ENCODE measurements at regions not wholly inside any gene's neighbourhood (a gene's known extent, or its start where the extent isn't known, plus 50 kb on each side); places are given as distances from the start of the nearest gene placed in this dataset.

DNA sequence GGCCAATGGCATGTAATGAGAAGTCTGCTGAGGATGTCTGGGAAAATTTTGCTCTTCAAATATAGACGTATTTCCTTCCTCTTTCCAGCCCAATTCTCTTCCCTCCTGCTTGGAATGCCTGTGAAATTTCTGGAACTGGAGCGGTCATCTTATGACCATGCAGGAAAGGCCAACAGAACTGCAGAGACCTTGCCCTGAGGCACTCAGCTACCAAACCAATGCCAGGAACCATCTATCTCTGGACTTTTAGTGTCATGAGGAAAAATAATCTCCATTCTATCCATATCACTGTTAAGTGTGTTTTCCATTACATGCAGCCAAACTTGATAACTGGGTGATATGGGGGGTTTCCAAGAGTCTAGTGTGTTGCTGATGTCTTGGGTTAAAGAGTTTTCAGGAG is 363.7 kb downstream of the SLC4A3 start:
- H3K27ac ChIP-seq, result no peak overlapping the region
- H3K4me3 ChIP-seq, result no peak overlapping the region
- H3K9me3 ChIP-seq, result no peaks in the 10 kb centered on the region
- intact Hi-C loops (cut with DNase I), result no loop called here
- no peak for DNase-seq (ENCODE audit: low spot score in 2 of 2)
- H3K27me3 ChIP-seq, result no peaks in the 10 kb centered on the region
- no peaks in the 10 kb centered on the region for H3K4me1 ChIP-seq
- H3K36me3 ChIP-seq, result no peaks in the 10 kb centered on the region
- TF ChIP-seq, protein P1, sequence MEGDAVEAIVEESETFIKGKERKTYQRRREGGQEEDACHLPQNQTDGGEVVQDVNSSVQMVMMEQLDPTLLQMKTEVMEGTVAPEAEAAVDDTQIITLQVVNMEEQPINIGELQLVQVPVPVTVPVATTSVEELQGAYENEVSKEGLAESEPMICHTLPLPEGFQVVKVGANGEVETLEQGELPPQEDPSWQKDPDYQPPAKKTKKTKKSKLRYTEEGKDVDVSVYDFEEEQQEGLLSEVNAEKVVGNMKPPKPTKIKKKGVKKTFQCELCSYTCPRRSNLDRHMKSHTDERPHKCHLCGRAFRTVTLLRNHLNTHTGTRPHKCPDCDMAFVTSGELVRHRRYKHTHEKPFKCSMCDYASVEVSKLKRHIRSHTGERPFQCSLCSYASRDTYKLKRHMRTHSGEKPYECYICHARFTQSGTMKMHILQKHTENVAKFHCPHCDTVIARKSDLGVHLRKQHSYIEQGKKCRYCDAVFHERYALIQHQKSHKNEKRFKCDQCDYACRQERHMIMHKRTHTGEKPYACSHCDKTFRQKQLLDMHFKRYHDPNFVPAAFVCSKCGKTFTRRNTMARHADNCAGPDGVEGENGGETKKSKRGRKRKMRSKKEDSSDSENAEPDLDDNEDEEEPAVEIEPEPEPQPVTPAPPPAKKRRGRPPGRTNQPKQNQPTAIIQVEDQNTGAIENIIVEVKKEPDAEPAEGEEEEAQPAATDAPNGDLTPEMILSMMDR (IDR thresholded peaks at IDR 0.05), result no peak

DNA sequence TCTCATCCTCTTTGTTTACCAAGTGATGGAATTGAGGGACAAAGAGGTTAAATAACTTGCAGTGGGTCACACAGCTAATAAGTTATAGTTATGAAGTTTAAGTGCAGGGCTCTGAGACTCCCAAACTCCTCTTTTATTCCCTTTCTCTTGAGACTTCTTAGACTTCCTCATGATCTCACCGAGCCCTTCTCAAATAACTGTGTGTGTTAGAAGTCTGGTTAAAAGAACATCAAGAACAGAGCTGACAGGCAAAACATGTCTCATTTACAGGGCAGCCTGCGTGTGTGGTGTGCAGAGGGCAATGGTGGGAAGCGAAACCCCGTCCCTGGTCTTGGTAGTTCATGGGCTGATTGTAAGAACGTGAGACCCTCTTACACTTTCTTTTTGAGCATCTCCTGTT is 368.0 kb downstream of the SLC4A3 start:
- no peaks in the 10 kb centered on the region for H3K36me3 ChIP-seq
- no peak overlapping the region for H3K4me3 ChIP-seq
- H3K4me1 ChIP-seq, result no peaks in the 10 kb centered on the region
- H3K27me3 ChIP-seq, result no peaks in the 10 kb centered on the region
- TF ChIP-seq, protein P1 (IDR thresholded peaks at IDR 0.05), result no peak
- DNase-seq (ENCODE audit: low spot score in 2 of 2), result no peak
- H3K27ac ChIP-seq, result no peak overlapping the region
- H3K9me3 ChIP-seq, result no peaks in the 10 kb centered on the region
- intact Hi-C loops (cut with DNase I), result no loop called here

DNA sequence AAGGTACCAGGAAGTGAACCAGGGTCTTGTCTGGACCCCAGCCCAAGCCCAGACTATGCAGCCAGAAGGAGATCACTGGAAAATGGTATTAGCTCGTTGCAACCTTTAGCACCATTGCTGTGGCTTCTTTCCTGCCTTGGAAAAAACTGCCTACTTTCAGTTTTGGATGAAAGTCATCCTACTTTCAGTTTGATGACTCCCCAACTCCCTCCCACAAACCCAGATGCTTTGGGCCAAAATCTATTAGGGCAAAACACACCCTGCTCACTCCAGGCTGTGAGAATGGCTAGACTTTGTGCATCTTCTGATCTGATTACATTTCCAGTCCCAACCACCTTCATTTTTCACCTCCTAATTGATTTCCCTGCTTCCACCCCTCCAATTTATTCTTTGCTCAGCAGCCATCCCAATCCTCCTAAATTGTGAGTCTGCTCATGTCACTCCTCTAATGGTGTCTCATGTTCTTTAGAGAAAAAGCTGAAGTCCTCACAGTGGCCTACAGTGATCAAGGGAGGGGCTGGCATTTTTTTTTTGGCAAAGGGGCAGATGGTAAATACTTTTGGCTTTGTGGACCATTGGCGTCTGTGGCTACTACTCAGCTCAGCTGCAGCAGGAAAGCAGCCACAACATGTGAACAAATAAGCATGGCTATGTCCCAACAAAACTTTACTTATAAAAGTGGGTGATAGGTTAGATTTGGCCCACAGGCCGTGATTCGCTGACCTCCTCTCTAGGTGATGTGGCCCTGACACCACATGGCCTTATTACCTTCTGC is 368.7 kb downstream of the SLC4A3 start:
- no peaks in the 10 kb centered on the region for H3K27me3 ChIP-seq
- no peaks in the 10 kb centered on the region for H3K4me1 ChIP-seq
- DNase-seq (ENCODE audit: low spot score in 2 of 2), result no peak
- H3K4me3 ChIP-seq, result no peak overlapping the region
- TF ChIP-seq, protein P1 (IDR thresholded peaks at IDR 0.05), result no peak
- H3K27ac ChIP-seq, result no peak overlapping the region
- H3K9me3 ChIP-seq, result no peaks in the 10 kb centered on the region
- H3K36me3 ChIP-seq, result no peaks in the 10 kb centered on the region
- intact Hi-C loops (cut with DNase I), result no loop called here

DNA sequence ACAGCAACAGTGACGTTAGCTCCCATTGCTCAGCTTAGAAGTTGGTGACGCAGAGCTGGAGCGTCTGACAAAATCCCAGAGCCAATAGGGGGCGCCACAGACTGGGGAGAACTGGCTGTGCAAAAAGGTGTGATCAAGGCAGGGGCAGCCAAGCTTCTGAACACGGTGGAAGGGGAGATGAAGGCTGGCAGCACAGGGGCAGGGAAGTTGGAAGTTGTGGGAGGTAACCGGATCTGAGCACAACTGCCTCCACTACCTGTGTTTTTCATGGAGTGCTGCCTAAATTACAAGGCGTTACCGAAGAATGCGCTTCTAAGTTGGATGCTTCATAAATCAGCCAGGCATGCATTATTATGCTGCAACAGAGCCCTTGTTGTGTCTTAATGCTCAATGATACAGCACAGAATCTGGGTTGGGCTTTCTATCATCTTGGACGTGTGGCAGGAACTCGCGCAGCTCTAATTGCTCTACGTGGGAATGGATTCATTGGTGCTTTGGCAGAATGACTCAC is 370.0 kb downstream of the SLC4A3 start:
- no peaks in the 10 kb centered on the region for H3K36me3 ChIP-seq
- H3K9me3 ChIP-seq, result no peaks in the 10 kb centered on the region
- H3K4me1 ChIP-seq, result no peaks in the 10 kb centered on the region
- intact Hi-C loops (cut with DNase I), result no loop called here
- H3K27me3 ChIP-seq, result no peaks in the 10 kb centered on the region
- H3K27ac ChIP-seq, result no peak overlapping the region
- TF ChIP-seq, protein P1 (IDR thresholded peaks at IDR 0.05), result peak; percentile 16 to 51 (median 36)
- DNase-seq (ENCODE audit: low spot score in 2 of 2), result peak in 1 of 2 donors; percentile 64
- H3K4me3 ChIP-seq, result no peak overlapping the region

DNA sequence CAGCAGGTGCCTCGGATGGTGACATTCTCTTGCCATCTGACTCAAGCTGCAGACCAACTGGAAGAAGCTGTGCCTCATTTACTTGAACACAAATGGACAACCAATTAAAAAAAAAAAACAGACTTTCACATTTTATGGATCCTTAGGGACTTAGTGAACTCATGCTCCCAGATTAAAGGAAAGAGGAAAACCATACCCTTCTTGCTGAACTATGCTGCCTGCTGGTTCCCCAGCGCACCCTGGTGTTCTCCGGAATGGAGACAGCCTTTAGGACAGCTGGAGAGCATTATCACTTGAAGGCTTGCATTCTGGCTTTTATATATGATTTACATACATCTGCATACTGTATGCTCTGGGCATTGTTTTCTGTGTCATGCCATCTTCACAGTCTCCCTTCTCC is 370.7 kb downstream of the SLC4A3 start:
- H3K36me3 ChIP-seq, result no peaks in the 10 kb centered on the region
- H3K4me1 ChIP-seq, result peaks cover 0 to 6% of the 10 kb centered on the region in 2 donors
- no peaks in the 10 kb centered on the region for H3K9me3 ChIP-seq
- no peak overlapping the region for H3K27ac ChIP-seq
- intact Hi-C loops (cut with DNase I), result no loop called here
- TF ChIP-seq, protein P1 (IDR thresholded peaks at IDR 0.05), result no peak
- no peak overlapping the region for H3K4me3 ChIP-seq
- DNase-seq (ENCODE audit: low spot score in 2 of 2), result no peak
- H3K27me3 ChIP-seq, result no peaks in the 10 kb centered on the region

All from ascending aorta (tissue), 2 donors.